NB4 (cell line): ENCODE measurements at regions not wholly inside any gene's neighbourhood (a gene's known extent, or its start where the extent isn't known, plus 50 kb on each side); places are given as distances from the start of the nearest gene placed in this dataset.

Source experiments
- DNase-seq: peaks from one replicate; pipeline ENCODE4 v3.0.0; 2010; ENCODE audit warnings: low read depth
- H3K4me3 ChIP-seq: one replicate; pipeline ENCODE4 v1.5.1; 2011; ENCODE audit warnings: mild to moderate bottlenecking, low read depth, low read length, moderate library complexity
- MYC ChIP-seq: IDR thresholded peaks from 2 replicates; pipeline ENCODE4 v1.6.1; 2011; ENCODE audit warnings: low read depth, low read length
- POLR2A ChIP-seq: IDR thresholded peaks from 2 replicates; pipeline ENCODE4 v1.6.1; 2011; ENCODE audit warnings: mild to moderate bottlenecking; ENCODE audit not compliant: insufficient read length; ENCODE audit errors: extremely low read depth
- TF ChIP-seq, protein P1 (sequence below): IDR thresholded peaks from 2 replicates; pipeline ENCODE4 v1.6.1; 2011; ENCODE audit warnings: low read depth, low read length
- TF ChIP-seq, protein P2 (sequence below): IDR thresholded peaks from one replicate; pipeline ENCODE4 v1.5.1; 2012; ENCODE audit warnings: low read depth, low read length

DNA sequence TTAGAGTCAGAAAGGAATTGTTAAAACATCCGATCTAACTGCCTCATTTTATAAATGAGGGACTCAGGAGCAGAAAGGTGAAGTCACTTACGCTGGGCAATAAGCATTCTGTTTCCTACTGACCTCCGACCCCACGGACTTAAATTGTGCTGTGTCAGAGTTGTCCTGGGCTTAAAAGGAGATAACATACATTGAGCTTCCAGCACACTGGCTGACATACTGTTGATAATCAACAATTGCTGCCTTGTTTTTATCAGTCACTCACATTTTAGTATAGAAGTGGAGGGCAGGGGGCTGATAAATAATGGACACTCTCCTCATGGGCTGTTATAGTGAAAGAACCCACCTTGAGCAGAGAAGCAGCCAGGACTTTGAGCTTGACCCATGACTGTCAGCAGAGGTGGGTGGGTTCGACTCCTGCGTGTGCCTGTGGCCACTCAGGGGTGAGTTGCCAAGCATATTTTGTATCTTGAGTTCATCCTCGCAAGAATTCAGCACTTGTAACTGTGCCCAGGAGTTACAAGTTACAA is 166.5 kb upstream of the JARID2 start:
- no peak for DNase-seq
- TF ChIP-seq POLR2A (no peak), MYC (no peak)
- TF ChIP-seq, protein P1, sequence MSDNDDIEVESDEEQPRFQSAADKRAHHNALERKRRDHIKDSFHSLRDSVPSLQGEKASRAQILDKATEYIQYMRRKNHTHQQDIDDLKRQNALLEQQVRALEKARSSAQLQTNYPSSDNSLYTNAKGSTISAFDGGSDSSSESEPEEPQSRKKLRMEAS: no peak
- TF ChIP-seq, protein P2, sequence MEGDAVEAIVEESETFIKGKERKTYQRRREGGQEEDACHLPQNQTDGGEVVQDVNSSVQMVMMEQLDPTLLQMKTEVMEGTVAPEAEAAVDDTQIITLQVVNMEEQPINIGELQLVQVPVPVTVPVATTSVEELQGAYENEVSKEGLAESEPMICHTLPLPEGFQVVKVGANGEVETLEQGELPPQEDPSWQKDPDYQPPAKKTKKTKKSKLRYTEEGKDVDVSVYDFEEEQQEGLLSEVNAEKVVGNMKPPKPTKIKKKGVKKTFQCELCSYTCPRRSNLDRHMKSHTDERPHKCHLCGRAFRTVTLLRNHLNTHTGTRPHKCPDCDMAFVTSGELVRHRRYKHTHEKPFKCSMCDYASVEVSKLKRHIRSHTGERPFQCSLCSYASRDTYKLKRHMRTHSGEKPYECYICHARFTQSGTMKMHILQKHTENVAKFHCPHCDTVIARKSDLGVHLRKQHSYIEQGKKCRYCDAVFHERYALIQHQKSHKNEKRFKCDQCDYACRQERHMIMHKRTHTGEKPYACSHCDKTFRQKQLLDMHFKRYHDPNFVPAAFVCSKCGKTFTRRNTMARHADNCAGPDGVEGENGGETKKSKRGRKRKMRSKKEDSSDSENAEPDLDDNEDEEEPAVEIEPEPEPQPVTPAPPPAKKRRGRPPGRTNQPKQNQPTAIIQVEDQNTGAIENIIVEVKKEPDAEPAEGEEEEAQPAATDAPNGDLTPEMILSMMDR: no peak
- H3K4me3 ChIP-seq: no peak overlapping the region

DNA sequence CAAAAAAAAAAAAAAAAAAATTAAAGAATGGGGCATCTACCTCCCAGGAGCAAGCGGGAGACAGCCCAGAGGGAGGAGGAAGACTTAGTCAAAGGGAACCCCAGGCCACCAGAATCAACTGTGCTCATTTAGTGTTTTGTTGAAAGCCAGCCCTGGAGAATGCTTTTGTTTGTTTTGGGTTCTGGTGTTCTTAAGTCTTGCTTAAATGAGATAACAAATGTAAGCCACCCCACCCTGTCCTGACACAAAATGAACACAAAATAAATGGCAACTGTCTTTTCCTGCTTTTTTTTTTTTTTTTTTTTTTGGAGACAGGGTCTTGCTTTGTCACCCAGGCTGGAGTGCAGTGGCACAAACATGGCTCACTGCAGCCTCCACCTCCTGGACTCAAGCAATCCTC is 165.0 kb upstream of the JARID2 start:
- TF ChIP-seq POLR2A (no peak), MYC (no peak)
- TF ChIP-seq, protein P2: no peak
- TF ChIP-seq, protein P1: no peak
- no peak overlapping the region for H3K4me3 ChIP-seq
- DNase-seq: no peak

DNA sequence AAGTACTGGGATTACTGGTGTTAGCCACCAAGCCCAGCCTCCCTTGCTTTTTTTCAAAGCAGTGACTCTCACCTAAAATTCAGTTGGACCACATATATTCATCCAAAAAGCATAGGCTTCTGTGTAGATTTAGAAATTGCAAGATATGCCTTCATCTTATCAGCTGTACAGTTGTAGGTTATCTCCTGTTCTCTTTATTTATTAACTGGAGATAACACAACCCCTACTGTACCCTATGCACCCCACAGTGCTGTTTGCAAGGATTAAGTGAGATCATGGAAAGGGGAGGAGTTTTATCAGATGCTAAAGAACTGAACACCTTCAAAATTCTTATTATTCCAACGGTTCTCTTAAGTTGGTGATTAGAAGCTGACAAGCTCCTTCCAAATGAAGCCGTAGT is 164.4 kb upstream of the JARID2 start:
- H3K4me3 ChIP-seq: no peak overlapping the region
- no peak for DNase-seq
- TF ChIP-seq MYC (no peak), POLR2A (no peak)
- TF ChIP-seq, protein P2: no peak
- TF ChIP-seq, protein P1: no peak

DNA sequence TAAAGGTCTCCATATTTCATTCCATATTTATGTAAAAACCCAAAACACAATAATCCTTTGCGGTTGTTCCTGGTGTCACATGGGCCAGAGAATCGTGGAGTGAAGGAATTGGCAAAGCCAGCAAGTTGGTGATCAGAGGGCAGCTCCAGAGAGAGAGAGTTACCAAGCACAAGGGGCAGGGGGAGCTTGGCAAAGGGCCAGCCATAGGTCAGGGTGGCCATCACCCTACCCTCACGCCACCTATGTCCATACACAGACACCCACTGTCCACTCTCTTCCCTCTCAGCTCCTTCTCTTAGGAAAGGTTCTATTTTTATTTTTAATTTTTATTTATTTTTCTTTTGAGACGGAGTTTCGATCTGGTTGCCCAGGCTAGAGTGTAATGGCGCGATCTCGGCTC is 163.2 kb upstream of the JARID2 start:
- H3K4me3 ChIP-seq: no peak overlapping the region
- DNase-seq: no peak
- TF ChIP-seq, protein P2: no peak
- TF ChIP-seq MYC: no peak
- TF ChIP-seq, protein P1: no peak
- TF ChIP-seq POLR2A: no peak

DNA sequence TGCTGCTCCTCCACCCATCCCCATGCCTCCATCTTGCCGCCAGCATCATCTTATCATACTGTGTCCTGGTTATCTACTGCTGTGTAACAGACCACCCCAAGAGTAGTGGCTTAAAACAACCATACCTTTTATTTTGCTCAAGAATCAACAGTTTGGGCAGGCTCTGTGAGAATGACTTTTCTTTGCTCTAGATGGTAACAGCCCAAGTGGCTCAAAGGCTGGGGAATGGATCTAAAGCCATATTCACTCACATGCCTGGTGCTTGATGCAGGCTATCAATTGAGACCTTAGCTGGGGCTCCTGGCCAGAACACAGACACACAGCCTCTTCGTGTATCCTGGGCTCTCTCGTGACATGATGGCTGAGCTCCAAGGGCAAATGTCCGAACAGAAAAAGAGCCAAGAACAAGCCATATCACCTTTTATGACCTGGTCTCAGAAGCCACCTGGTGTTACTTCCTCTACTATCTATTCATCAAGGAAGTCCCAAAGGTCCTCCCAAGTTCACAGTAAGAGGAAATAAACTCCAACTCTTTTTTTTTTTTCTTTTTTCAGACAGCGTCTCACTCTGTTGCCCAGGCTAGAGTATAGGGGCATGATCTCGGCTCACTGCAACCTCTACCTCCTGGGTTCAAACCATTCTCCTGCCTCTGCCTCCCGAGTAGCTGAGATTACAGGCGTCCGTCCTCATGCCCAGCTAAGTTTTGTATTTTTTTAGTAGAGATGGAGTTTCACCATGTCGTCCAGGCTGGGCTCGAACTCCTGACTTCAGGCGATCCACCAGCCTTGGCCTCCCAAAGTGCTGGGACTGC is 159.3 kb upstream of the JARID2 start:
- DNase-seq: peak; percentile 70
- TF ChIP-seq, protein P2: no peak
- TF ChIP-seq MYC (no peak), POLR2A (no peak)
- TF ChIP-seq, protein P1: no peak

More for the DNA sequence above, 159.3 kb upstream of the JARID2 start:
- peak overlapping the region; percentile 73 for H3K4me3 ChIP-seq
